ENCODE measurements at regions not wholly inside any gene's neighbourhood (a gene's known extent, or its start where the extent isn't known, plus 50 kb on each side); places are given as distances from the start of the nearest gene placed in this dataset.

GRCh38 chr7:117937049-117937752, 64.0 kb upstream of the CTTNBP2 start:
- TF ChIP-seq CTCF (IDR thresholded peaks at IDR 0.05; ENCODE audit: low read length), result no peak
- no peak for TF ChIP-seq EZH2 (optimal IDR thresholded peaks at IDR 0.05; ENCODE audit: low read depth, low read length)
- TF ChIP-seq EZH2phosphoT487 (IDR thresholded peaks at IDR 0.05; ENCODE audit: low read length), result no peak

All from MM.1S (cell line).